ENCODE measurements at regions not wholly inside any gene's neighbourhood (a gene's known extent, or its start where the extent isn't known, plus 50 kb on each side); places are given as distances from the start of the nearest gene placed in this dataset.

DNA sequence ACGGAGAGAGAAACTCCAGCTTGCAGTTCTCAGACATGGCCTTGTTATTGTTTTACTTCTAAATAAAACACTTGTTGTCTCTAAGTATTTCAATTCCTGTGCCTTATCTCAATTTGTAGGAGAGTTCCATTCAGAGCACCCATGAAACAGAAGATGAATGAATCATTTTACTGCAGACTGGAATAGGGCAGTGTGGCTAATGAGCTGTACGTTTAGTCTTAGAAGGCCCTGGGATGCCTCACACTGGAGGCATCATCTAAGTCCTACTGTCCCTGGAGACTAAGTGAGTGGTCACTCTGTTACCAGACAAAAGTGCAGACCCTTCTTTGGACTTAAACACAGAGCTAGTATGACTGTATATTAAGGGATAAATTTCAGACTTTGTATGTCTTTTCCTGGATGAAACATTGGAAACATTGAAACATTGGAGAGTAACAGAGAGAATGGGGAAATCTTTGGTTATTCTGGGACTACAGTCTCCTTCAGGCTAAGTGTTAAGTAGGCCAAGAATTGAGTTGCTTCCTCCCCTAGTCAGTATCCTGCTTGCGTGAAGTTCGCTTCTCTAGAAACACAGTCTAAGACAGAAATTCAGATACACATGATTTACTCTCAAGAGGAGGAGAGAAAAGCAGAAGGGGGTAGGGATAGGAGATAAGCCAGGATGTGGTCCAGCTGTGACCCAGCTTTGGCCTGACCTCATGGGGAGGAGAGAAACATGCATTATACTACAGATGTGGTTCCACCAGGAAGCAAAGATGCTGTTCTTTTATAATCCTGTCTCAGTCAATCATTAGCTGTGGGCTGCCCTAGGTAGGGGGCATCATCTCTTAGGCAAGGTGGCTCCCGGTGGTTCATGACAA is 167.4 kb upstream of the BMP2 start:
- TF ChIP-seq EP300 (conservative IDR thresholded peaks at IDR 0.05; ENCODE audit: poor library complexity, severe bottlenecking) (no peak), POLR2AphosphoS5 (IDR thresholded peaks at IDR 0.05) (no peak), TAF1 (IDR thresholded peaks at IDR 0.05; ENCODE audit: low read depth) (no peak), SMC3 (conservative IDR thresholded peaks at IDR 0.05; ENCODE audit: poor library complexity) (no peak), EZH2 (IDR thresholded peaks at IDR 0.05; ENCODE audit: borderline replicate concordance, insufficient read depth, low read length, poor library complexity, severe bottlenecking) (no peak)
- TF ChIP-seq, protein P1, sequence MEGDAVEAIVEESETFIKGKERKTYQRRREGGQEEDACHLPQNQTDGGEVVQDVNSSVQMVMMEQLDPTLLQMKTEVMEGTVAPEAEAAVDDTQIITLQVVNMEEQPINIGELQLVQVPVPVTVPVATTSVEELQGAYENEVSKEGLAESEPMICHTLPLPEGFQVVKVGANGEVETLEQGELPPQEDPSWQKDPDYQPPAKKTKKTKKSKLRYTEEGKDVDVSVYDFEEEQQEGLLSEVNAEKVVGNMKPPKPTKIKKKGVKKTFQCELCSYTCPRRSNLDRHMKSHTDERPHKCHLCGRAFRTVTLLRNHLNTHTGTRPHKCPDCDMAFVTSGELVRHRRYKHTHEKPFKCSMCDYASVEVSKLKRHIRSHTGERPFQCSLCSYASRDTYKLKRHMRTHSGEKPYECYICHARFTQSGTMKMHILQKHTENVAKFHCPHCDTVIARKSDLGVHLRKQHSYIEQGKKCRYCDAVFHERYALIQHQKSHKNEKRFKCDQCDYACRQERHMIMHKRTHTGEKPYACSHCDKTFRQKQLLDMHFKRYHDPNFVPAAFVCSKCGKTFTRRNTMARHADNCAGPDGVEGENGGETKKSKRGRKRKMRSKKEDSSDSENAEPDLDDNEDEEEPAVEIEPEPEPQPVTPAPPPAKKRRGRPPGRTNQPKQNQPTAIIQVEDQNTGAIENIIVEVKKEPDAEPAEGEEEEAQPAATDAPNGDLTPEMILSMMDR (IDR thresholded peaks at IDR 0.05; ENCODE audit: poor library complexity, severe bottlenecking): no peak
- TF ChIP-seq, protein P2, sequence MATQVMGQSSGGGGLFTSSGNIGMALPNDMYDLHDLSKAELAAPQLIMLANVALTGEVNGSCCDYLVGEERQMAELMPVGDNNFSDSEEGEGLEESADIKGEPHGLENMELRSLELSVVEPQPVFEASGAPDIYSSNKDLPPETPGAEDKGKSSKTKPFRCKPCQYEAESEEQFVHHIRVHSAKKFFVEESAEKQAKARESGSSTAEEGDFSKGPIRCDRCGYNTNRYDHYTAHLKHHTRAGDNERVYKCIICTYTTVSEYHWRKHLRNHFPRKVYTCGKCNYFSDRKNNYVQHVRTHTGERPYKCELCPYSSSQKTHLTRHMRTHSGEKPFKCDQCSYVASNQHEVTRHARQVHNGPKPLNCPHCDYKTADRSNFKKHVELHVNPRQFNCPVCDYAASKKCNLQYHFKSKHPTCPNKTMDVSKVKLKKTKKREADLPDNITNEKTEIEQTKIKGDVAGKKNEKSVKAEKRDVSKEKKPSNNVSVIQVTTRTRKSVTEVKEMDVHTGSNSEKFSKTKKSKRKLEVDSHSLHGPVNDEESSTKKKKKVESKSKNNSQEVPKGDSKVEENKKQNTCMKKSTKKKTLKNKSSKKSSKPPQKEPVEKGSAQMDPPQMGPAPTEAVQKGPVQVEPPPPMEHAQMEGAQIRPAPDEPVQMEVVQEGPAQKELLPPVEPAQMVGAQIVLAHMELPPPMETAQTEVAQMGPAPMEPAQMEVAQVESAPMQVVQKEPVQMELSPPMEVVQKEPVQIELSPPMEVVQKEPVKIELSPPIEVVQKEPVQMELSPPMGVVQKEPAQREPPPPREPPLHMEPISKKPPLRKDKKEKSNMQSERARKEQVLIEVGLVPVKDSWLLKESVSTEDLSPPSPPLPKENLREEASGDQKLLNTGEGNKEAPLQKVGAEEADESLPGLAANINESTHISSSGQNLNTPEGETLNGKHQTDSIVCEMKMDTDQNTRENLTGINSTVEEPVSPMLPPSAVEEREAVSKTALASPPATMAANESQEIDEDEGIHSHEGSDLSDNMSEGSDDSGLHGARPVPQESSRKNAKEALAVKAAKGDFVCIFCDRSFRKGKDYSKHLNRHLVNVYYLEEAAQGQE (IDR thresholded peaks at IDR 0.05; ENCODE audit: borderline replicate concordance): no peak
